ENCODE measurements at regions not wholly inside any gene's neighbourhood (a gene's known extent, or its start where the extent isn't known, plus 50 kb on each side); places are given as distances from the start of the nearest gene placed in this dataset.

GRCh38 chr10:130615457-130615856 lies 479.3 kb downstream of the GLRX3 start:
- H3K4me3 Mint-ChIP-seq, result no peak overlapping the region
- H3K36me3 Mint-ChIP-seq (ENCODE audit: low read depth), result no peaks in the 10 kb centered on the region
- H3K4me1 Mint-ChIP-seq, result no peaks in the 10 kb centered on the region
- no peak for ATAC-seq
- no peak overlapping the region for H3K27ac Mint-ChIP-seq
- no peaks in the 10 kb centered on the region for H3K9me3 ChIP-seq (ENCODE audit: control insufficient read depth, low read length, poor library complexity, severe bottlenecking)
- DNase-seq, result no peak
- peaks cover 8% of the 10 kb centered on the region for H3K27me3 Mint-ChIP-seq

- H3K4me3 Mint-ChIP-seq, result no peak overlapping the region
- peaks cover 8% of the 10 kb centered on the region for H3K27me3 Mint-ChIP-seq
- H3K27ac Mint-ChIP-seq, result no peak overlapping the region
- ATAC-seq, result no peak
- no peak for DNase-seq
- H3K4me1 Mint-ChIP-seq, result no peaks in the 10 kb centered on the region
- no peaks in the 10 kb centered on the region for H3K36me3 Mint-ChIP-seq (ENCODE audit: low read depth)
- H3K9me3 ChIP-seq (ENCODE audit: control insufficient read depth, low read length, poor library complexity, severe bottlenecking), result no peaks in the 10 kb centered on the region
Observed at GRCh38 chr10:130617985-130618384, 481.8 kb downstream of the GLRX3 start.

GRCh38 chr10:130618647-130619046 lies 482.5 kb downstream of the GLRX3 start:
- Mint-ChIP-seq H3K4me3 (no peak overlapping the region), H3K36me3 (ENCODE audit: low read depth) (no peaks in the 10 kb centered on the region), H3K27me3 (peaks cover 8% of the 10 kb centered on the region), H3K27ac (no peak overlapping the region), H3K4me1 (no peaks in the 10 kb centered on the region)
- DNase-seq (no peak), ATAC-seq (no peak)
- H3K9me3 ChIP-seq (ENCODE audit: control insufficient read depth, low read length, poor library complexity, severe bottlenecking), result no peaks in the 10 kb centered on the region

- Mint-ChIP-seq H3K27me3 (peaks cover 8% of the 10 kb centered on the region), H3K27ac (no peak overlapping the region), H3K4me3 (no peak overlapping the region), H3K4me1 (no peaks in the 10 kb centered on the region), H3K36me3 (ENCODE audit: low read depth) (no peaks in the 10 kb centered on the region)
- no peak for DNase-seq
- no peak for ATAC-seq
- H3K9me3 ChIP-seq (ENCODE audit: control insufficient read depth, low read length, poor library complexity, severe bottlenecking), result no peaks in the 10 kb centered on the region
Observed at GRCh38 chr10:130621231-130621775, 485.1 kb downstream of the GLRX3 start.

- H3K36me3 Mint-ChIP-seq (ENCODE audit: low read depth), result no peaks in the 10 kb centered on the region
- no peak for DNase-seq
- no peaks in the 10 kb centered on the region for H3K27me3 Mint-ChIP-seq
- H3K27ac Mint-ChIP-seq, result no peak overlapping the region
- H3K4me1 Mint-ChIP-seq, result no peaks in the 10 kb centered on the region
- no peak for ATAC-seq
- H3K9me3 ChIP-seq (ENCODE audit: control insufficient read depth, low read length, poor library complexity, severe bottlenecking), result no peaks in the 10 kb centered on the region
- H3K4me3 Mint-ChIP-seq, result no peak overlapping the region
Observed at GRCh38 chr10:130623680-130624267, 487.6 kb downstream of the GLRX3 start.

- Mint-ChIP-seq H3K27ac (no peak overlapping the region), H3K36me3 (ENCODE audit: low read depth) (no peaks in the 10 kb centered on the region), H3K4me3 (no peak overlapping the region), H3K27me3 (no peaks in the 10 kb centered on the region), H3K4me1 (no peaks in the 10 kb centered on the region)
- DNase-seq (no peak), ATAC-seq (no peak)
- no peaks in the 10 kb centered on the region for H3K9me3 ChIP-seq (ENCODE audit: control insufficient read depth, low read length, poor library complexity, severe bottlenecking)
Observed at GRCh38 chr10:130627346-130628045, 491.3 kb downstream of the GLRX3 start.

GRCh38 chr10:130630135-130630534 lies 493.9 kb downstream of the GLRX3 start:
- peaks cover under 1% of the 10 kb centered on the region for H3K27me3 Mint-ChIP-seq
- no peaks in the 10 kb centered on the region for H3K4me1 Mint-ChIP-seq
- no peak overlapping the region for H3K4me3 Mint-ChIP-seq
- H3K36me3 Mint-ChIP-seq (ENCODE audit: low read depth), result no peaks in the 10 kb centered on the region
- H3K9me3 ChIP-seq (ENCODE audit: control insufficient read depth, low read length, poor library complexity, severe bottlenecking), result no peaks in the 10 kb centered on the region
- DNase-seq (no peak), ATAC-seq (no peak)
- H3K27ac Mint-ChIP-seq, result no peak overlapping the region

GRCh38 chr10:130631142-130632096 lies 495.2 kb downstream of the GLRX3 start:
- ATAC-seq (no peak), DNase-seq (no peak)
- H3K27ac Mint-ChIP-seq, result no peak overlapping the region
- H3K9me3 ChIP-seq (ENCODE audit: control insufficient read depth, low read length, poor library complexity, severe bottlenecking), result no peaks in the 10 kb centered on the region
- no peaks in the 10 kb centered on the region for H3K4me1 Mint-ChIP-seq
- H3K4me3 Mint-ChIP-seq, result no peak overlapping the region
- peaks cover 9% of the 10 kb centered on the region for H3K27me3 Mint-ChIP-seq
- H3K36me3 Mint-ChIP-seq (ENCODE audit: low read depth), result no peaks in the 10 kb centered on the region

GRCh38 chr10:130634816-130635215 lies 498.6 kb downstream of the GLRX3 start:
- DNase-seq, result no peak

GRCh38 chr10:130635528-130635927 lies 499.3 kb downstream of the GLRX3 start:
- Mint-ChIP-seq H3K27ac (no peak overlapping the region), H3K4me3 (no peak overlapping the region), H3K36me3 (ENCODE audit: low read depth) (no peaks in the 10 kb centered on the region), H3K27me3 (peaks cover 15% of the 10 kb centered on the region), H3K4me1 (no peaks in the 10 kb centered on the region)
- no peaks in the 10 kb centered on the region for H3K9me3 ChIP-seq (ENCODE audit: control insufficient read depth, low read length, poor library complexity, severe bottlenecking)
- ATAC-seq (no peak), DNase-seq (no peak)

More at GRCh38 chr10:130634816-130635215, 498.6 kb downstream of the GLRX3 start:
- Mint-ChIP-seq H3K27ac (no peak overlapping the region), H3K4me1 (no peaks in the 10 kb centered on the region), H3K4me3 (no peak overlapping the region), H3K36me3 (ENCODE audit: low read depth) (no peaks in the 10 kb centered on the region), H3K27me3 (peaks cover 15% of the 10 kb centered on the region)
- H3K9me3 ChIP-seq (ENCODE audit: control insufficient read depth, low read length, poor library complexity, severe bottlenecking), result no peaks in the 10 kb centered on the region
- no peak for ATAC-seq

GRCh38 chr10:130636313-130636930 lies 500.2 kb downstream of the GLRX3 start:
- no peaks in the 10 kb centered on the region for H3K4me1 Mint-ChIP-seq
- H3K27ac Mint-ChIP-seq, result no peak overlapping the region
- ATAC-seq (no peak), DNase-seq (no peak)
- H3K36me3 Mint-ChIP-seq (ENCODE audit: low read depth), result no peaks in the 10 kb centered on the region
- no peak overlapping the region for H3K4me3 Mint-ChIP-seq
- peaks cover 15% of the 10 kb centered on the region for H3K27me3 Mint-ChIP-seq
- no peaks in the 10 kb centered on the region for H3K9me3 ChIP-seq (ENCODE audit: control insufficient read depth, low read length, poor library complexity, severe bottlenecking)

GRCh38 chr10:130637089-130637676 lies 501.0 kb downstream of the GLRX3 start:
- Mint-ChIP-seq H3K27ac (no peak overlapping the region), H3K4me3 (no peak overlapping the region), H3K4me1 (no peaks in the 10 kb centered on the region), H3K27me3 (peaks cover 15% of the 10 kb centered on the region), H3K36me3 (ENCODE audit: low read depth) (no peaks in the 10 kb centered on the region)
- no peak for ATAC-seq
- H3K9me3 ChIP-seq (ENCODE audit: control insufficient read depth, low read length, poor library complexity, severe bottlenecking), result no peaks in the 10 kb centered on the region
- DNase-seq, result no peak

All from T-helper 17 cell (primary cell).